WTC11 (cell line): ENCODE measurements at regions not wholly inside any gene's neighbourhood (a gene's known extent, or its start where the extent isn't known, plus 50 kb on each side); places are given as distances from the start of the nearest gene placed in this dataset.

ENCODE experiments used
- ATF3 ChIP-seq: sonication (generic); formaldehyde crosslinking; conservative IDR thresholded peaks from 2 replicates; pipeline ENCODE4 v1.8.1; 2022; ENCODE audit warnings: mild to moderate bottlenecking, missing genetic modification reagents
- CTCF ChIP-seq: fragments of 200-600 bp; IDR thresholded peaks from 2 replicates; pipeline ENCODE4 v1.8.0; 2022; ENCODE audit warnings: antibody characterized with exemption
- E2F5 ChIP-seq: sonication (generic); formaldehyde crosslinking; IDR thresholded peaks from 2 replicates; pipeline ENCODE4 v1.8.1; 2022; ENCODE audit warnings: mild to moderate bottlenecking, moderate library complexity, missing genetic modification reagents
- EMX1 ChIP-seq: fragments of 250-450 bp; sonication (Bioruptor Pico); IDR thresholded peaks from 2 replicates; pipeline ENCODE4 v1.8.0; 2021; ENCODE audit warnings: mild to moderate bottlenecking
- ESRRA ChIP-seq: sonication (generic); formaldehyde crosslinking; IDR thresholded peaks from 2 replicates; pipeline ENCODE4 v1.8.1; 2022; ENCODE audit warnings: mild to moderate bottlenecking, missing genetic modification reagents, borderline replicate concordance
- FOXJ3 ChIP-seq: sonication (generic); formaldehyde crosslinking; IDR thresholded peaks from 2 replicates; pipeline ENCODE4 v1.9.0; 2021; ENCODE audit warnings: missing genetic modification reagents, mild to moderate bottlenecking, borderline replicate concordance
- JUN ChIP-seq: sonication (generic); formaldehyde crosslinking; IDR thresholded peaks from 2 replicates; pipeline ENCODE4 v1.8.0; 2023; ENCODE audit warnings: mild to moderate bottlenecking, missing genetic modification reagents
- MAX ChIP-seq: sonication (generic); formaldehyde crosslinking; IDR thresholded peaks from 2 replicates; pipeline ENCODE4 v1.8.0; 2022; ENCODE audit warnings: mild to moderate bottlenecking, missing genetic modification reagents
- MYBL2 ChIP-seq: sonication (generic); formaldehyde crosslinking; IDR thresholded peaks from 2 replicates; pipeline ENCODE4 v1.8.1; 2023; ENCODE audit warnings: mild to moderate bottlenecking, moderate library complexity, missing genetic modification reagents
- NFATC4 ChIP-seq: fragments of 250-450 bp; sonication (Bioruptor Pico); IDR thresholded peaks from 2 replicates; pipeline ENCODE4 v1.9.0; 2021; ENCODE audit warnings: mild to moderate bottlenecking
- PRDM15 ChIP-seq: sonication (generic); formaldehyde crosslinking; IDR thresholded peaks from 2 replicates; pipeline ENCODE4 v1.8.0; 2022; ENCODE audit warnings: missing genetic modification reagents
- STAT6 ChIP-seq: sonication (generic); formaldehyde crosslinking; conservative IDR thresholded peaks from 2 replicates; pipeline ENCODE4 v1.8.1; 2023; ENCODE audit warnings: mild to moderate bottlenecking, low read depth, missing genetic modification reagents, moderate library complexity
- TEAD1 ChIP-seq: sonication (generic); formaldehyde crosslinking; IDR thresholded peaks from 2 replicates; pipeline ENCODE4 v1.8.0; 2022; ENCODE audit warnings: mild to moderate bottlenecking, missing genetic modification reagents
- ZSCAN18 ChIP-seq: fragments of 250-450 bp; sonication (Bioruptor Pico); IDR thresholded peaks from 2 replicates; pipeline ENCODE4 v2.1.2; 2022; ENCODE audit warnings: mild to moderate bottlenecking, moderate library complexity

GRCh38 chr2:56449002-56449431 is 265.2 kb downstream of the CCDC85A start:
- TF ChIP-seq NFATC4 (CRISPR knock-in tag), result no peak
- TF ChIP-seq CTCF, result no peak
- no peak for TF ChIP-seq ESRRA (CRISPR knock-in tag)
- no peak for TF ChIP-seq TEAD1 (CRISPR knock-in tag)
- TF ChIP-seq MAX (CRISPR knock-in tag), result no peak
- TF ChIP-seq ATF3 (CRISPR knock-in tag), result no peak
- no peak for TF ChIP-seq ZSCAN18 (CRISPR knock-in tag)
- no peak for TF ChIP-seq JUN (CRISPR knock-in tag)
- no peak for TF ChIP-seq STAT6 (CRISPR knock-in tag)
- no peak for TF ChIP-seq EMX1 (CRISPR knock-in tag)
- no peak for TF ChIP-seq MYBL2
- no peak for TF ChIP-seq E2F5 (CRISPR knock-in tag)
- TF ChIP-seq PRDM15 (CRISPR knock-in tag), result no peak
- TF ChIP-seq FOXJ3 (CRISPR knock-in tag), result no peak
